Osteoblast (primary cell): ENCODE measurements at regions not wholly inside any gene's neighbourhood (a gene's known extent, or its start where the extent isn't known, plus 50 kb on each side); places are given as distances from the start of the nearest gene placed in this dataset.

Experiments
- DNase-seq: peaks from one replicate; pipeline ENCODE4 v3.0.0; 2011; ENCODE audit warnings: low spot score, mixed read lengths; ENCODE audit not compliant: insufficient read length; ENCODE audit errors: missing footprints
- H2AFZ ChIP-seq: 2 replicates; pipeline ENCODE4 v1.6.0; 2011; ENCODE audit warnings: mild to moderate bottlenecking, low read length
- H3K27ac ChIP-seq: 2 replicates; pipeline ENCODE4 v1.5.1; 2011; ENCODE audit warnings: mild to moderate bottlenecking, low read depth, low read length, moderate library complexity
- H3K27me3 ChIP-seq: 2 replicates; pipeline ENCODE4 v1.6.0; 2012; ENCODE audit warnings: mild to moderate bottlenecking, control low read depth, inconsistent platforms, low read length, moderate library complexity; ENCODE audit not compliant: insufficient read depth
- H3K36me3 ChIP-seq: 2 replicates; pipeline ENCODE4 v1.5.1; 2011; ENCODE audit warnings: mild to moderate bottlenecking, low read length, control low read depth, moderate library complexity; ENCODE audit not compliant: insufficient read depth
- H3K4me1 ChIP-seq: 2 replicates; pipeline ENCODE4 v1.5.1; 2011; ENCODE audit warnings: mild to moderate bottlenecking, low read length, control low read depth, moderate library complexity; ENCODE audit not compliant: insufficient read depth
- H3K4me2 ChIP-seq: 2 replicates; pipeline ENCODE4 v1.6.0; 2011; ENCODE audit warnings: mild to moderate bottlenecking, low read length; ENCODE audit not compliant: insufficient read depth
- H3K4me3 ChIP-seq: fragments of 200-600 bp; sonication (generic); 3 replicates; pipeline ENCODE4 v1.5.1; 2012; ENCODE audit warnings: mild to moderate bottlenecking, low read length, inconsistent platforms; ENCODE audit not compliant: insufficient read depth
- H3K79me2 ChIP-seq: 2 replicates; pipeline ENCODE4 v1.6.0; 2012; ENCODE audit warnings: mild to moderate bottlenecking, low read length, control low read depth, inconsistent platforms; ENCODE audit not compliant: insufficient read depth
- H3K9me3 ChIP-seq: 2 replicates; pipeline ENCODE4 v1.5.1; 2011; ENCODE audit warnings: low read depth, low read length, control low read depth
- H4K20me1 ChIP-seq: 2 replicates; pipeline ENCODE4 v1.6.0; 2012; ENCODE audit warnings: mild to moderate bottlenecking, low read length, control low read depth; ENCODE audit not compliant: insufficient read depth
- CTCF ChIP-seq: IDR thresholded peaks from 2 replicates; pipeline ENCODE4 v1.5.1; 2011; ENCODE audit warnings: mild to moderate bottlenecking, low read depth, low read length, moderate library complexity; ENCODE audit errors: extremely low read depth

GRCh38 chr4:185885604-185886003, 73.6 kb upstream of the SORBS2 start:
- no peak for DNase-seq
- no peaks in the 10 kb centered on the region for H3K36me3 ChIP-seq
- no peak overlapping the region for H3K4me3 ChIP-seq
- no peak overlapping the region for H3K27ac ChIP-seq
- no peaks in the 10 kb centered on the region for H4K20me1 ChIP-seq
- no peak for TF ChIP-seq CTCF
- H3K4me2 ChIP-seq = no peak overlapping the region
- H3K4me1 ChIP-seq = peaks cover 12% of the 10 kb centered on the region
- H3K79me2 ChIP-seq = no peaks in the 10 kb centered on the region
- no peaks in the 10 kb centered on the region for H3K9me3 ChIP-seq
- no peak overlapping the region for H2AFZ ChIP-seq
- H3K27me3 ChIP-seq = no peaks in the 10 kb centered on the region

GRCh38 chr4:185886832-185887524, 75.0 kb upstream of the SORBS2 start:
- no peak for TF ChIP-seq CTCF
- H3K4me2 ChIP-seq = no peak overlapping the region

DNA sequence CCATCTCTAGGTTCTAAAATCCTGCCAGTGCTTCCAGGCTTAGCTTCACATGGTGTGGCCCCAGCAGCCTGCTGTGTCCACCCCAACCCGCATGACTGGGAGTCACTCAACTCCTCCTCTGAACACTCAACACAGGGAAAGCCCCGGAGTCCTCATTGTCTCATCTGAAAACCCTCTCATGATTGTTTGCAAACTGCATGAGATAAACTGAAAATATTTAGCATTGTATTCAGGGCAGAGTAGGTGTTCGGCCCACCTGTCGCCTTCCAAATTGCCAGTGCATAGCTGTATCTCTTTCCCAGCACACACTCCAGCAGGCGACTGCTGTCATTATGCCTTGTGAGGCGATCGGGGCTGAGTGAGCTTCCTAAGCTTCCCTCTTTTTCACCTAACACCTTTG, 76.7 kb upstream of the SORBS2 start:
- H3K9me3 ChIP-seq = no peaks in the 10 kb centered on the region
- no peaks in the 10 kb centered on the region for H3K36me3 ChIP-seq
- H3K4me2 ChIP-seq = no peak overlapping the region
- TF ChIP-seq CTCF = no peak
- H3K27ac ChIP-seq = no peak overlapping the region
- H3K4me3 ChIP-seq = no peak overlapping the region
- no peak for DNase-seq
- no peaks in the 10 kb centered on the region for H3K4me1 ChIP-seq
- no peaks in the 10 kb centered on the region for H4K20me1 ChIP-seq
- H2AFZ ChIP-seq = no peak overlapping the region
- H3K27me3 ChIP-seq = no peaks in the 10 kb centered on the region
- H3K79me2 ChIP-seq = no peaks in the 10 kb centered on the region

More at GRCh38 chr4:185886832-185887524, 75.0 kb upstream of the SORBS2 start:
- Histone ChIP-seq H2AFZ (peak overlapping the region; percentile 57), H3K79me2 (no peaks in the 10 kb centered on the region), H3K27ac (no peak overlapping the region), H3K4me3 (no peak overlapping the region), H3K4me1 (no peaks in the 10 kb centered on the region), H3K27me3 (no peaks in the 10 kb centered on the region), H3K36me3 (no peaks in the 10 kb centered on the region), H3K9me3 (no peaks in the 10 kb centered on the region), H4K20me1 (no peaks in the 10 kb centered on the region)
- DNase-seq = no peak

DNA sequence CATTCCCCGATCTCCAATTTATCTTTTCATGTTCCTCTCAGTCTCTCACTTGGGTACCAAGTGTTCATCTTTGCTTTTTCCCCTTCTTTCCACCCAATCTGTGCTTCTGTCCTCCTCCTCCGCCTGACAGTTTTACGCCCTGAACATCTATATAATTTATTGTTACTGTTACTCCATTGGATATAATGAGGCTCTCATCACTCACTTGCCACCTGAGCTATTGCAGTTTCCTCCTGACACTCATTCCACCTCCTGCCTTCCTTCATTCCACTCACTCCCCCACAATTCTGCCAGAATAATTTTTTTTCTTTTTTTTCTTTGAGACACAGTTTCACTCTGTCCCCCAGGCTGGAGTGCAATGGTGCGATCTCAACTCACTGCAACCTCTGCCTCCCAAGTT, 77.6 kb upstream of the SORBS2 start:
- Histone ChIP-seq H3K9me3 (no peaks in the 10 kb centered on the region), H3K36me3 (no peaks in the 10 kb centered on the region), H4K20me1 (no peaks in the 10 kb centered on the region), H2AFZ (no peak overlapping the region), H3K4me1 (no peaks in the 10 kb centered on the region), H3K27me3 (no peaks in the 10 kb centered on the region), H3K27ac (no peak overlapping the region), H3K79me2 (no peaks in the 10 kb centered on the region), H3K4me3 (no peak overlapping the region), H3K4me2 (no peak overlapping the region)
- no peak for DNase-seq
- TF ChIP-seq CTCF = no peak
